ENCODE measurements at regions not wholly inside any gene's neighbourhood (a gene's known extent, or its start where the extent isn't known, plus 50 kb on each side); places are given as distances from the start of the nearest gene placed in this dataset.

GRCh38 chr5:27475063-27475462 is 436.7 kb upstream of the CDH9 start:
- DNase-seq (ENCODE audit: low read depth): no peak
- no peak overlapping the region for H3K4me3 ChIP-seq (ENCODE audit: low read length)
- TF ChIP-seq CTCF (IDR thresholded peaks at IDR 0.05; ENCODE audit: insufficient read depth, low read depth, low read length, missing control alignments): no peak

- no peak for TF ChIP-seq CTCF (IDR thresholded peaks at IDR 0.05; ENCODE audit: insufficient read depth, low read depth, low read length, missing control alignments)
- no peak for DNase-seq (ENCODE audit: low read depth)
Measured at GRCh38 chr5:27474395-27474794, 436.0 kb upstream of the CDH9 start.

GRCh38 chr5:27474047-27474309 is 435.6 kb upstream of the CDH9 start:
- no peak for DNase-seq (ENCODE audit: low read depth)
- TF ChIP-seq CTCF (IDR thresholded peaks at IDR 0.05; ENCODE audit: insufficient read depth, low read depth, low read length, missing control alignments): no peak
- no peak overlapping the region for H3K4me3 ChIP-seq (ENCODE audit: low read length)

More at GRCh38 chr5:27474395-27474794, 436.0 kb upstream of the CDH9 start:
- no peak overlapping the region for H3K4me3 ChIP-seq (ENCODE audit: low read length)

GRCh38 chr5:27473307-27474046 is 435.1 kb upstream of the CDH9 start:
- H3K4me3 ChIP-seq (ENCODE audit: low read length): no peak overlapping the region
- DNase-seq (ENCODE audit: low read depth): no peak
- no peak for TF ChIP-seq CTCF (IDR thresholded peaks at IDR 0.05; ENCODE audit: insufficient read depth, low read depth, low read length, missing control alignments)

- no peak overlapping the region for H3K4me3 ChIP-seq (ENCODE audit: low read length)
Measured at GRCh38 chr5:27472871-27473270, 434.5 kb upstream of the CDH9 start.

GRCh38 chr5:27472000-27472763 is 433.8 kb upstream of the CDH9 start:
- no peak for DNase-seq (ENCODE audit: low read depth)
- H3K4me3 ChIP-seq (ENCODE audit: low read length): no peak overlapping the region

More at GRCh38 chr5:27472871-27473270, 434.5 kb upstream of the CDH9 start:
- TF ChIP-seq CTCF (IDR thresholded peaks at IDR 0.05; ENCODE audit: insufficient read depth, low read depth, low read length, missing control alignments): no peak
- DNase-seq (ENCODE audit: low read depth): no peak

More at GRCh38 chr5:27472000-27472763, 433.8 kb upstream of the CDH9 start:
- TF ChIP-seq CTCF (IDR thresholded peaks at IDR 0.05; ENCODE audit: insufficient read depth, low read depth, low read length, missing control alignments): no peak

Data from epithelial cell of esophagus (primary cell).